H9 (cell line): ENCODE measurements at regions not wholly inside any gene's neighbourhood (a gene's known extent, or its start where the extent isn't known, plus 50 kb on each side); places are given as distances from the start of the nearest gene placed in this dataset.

Source experiments
- DNase-seq: peaks from one replicate; pipeline ENCODE4 v3.0.0-alpha.2; 2017
- H2AFZ ChIP-seq: one replicate; pipeline ENCODE4 v1.6.1; 2013; ENCODE audit warnings: mild to moderate bottlenecking, low read length, control low read depth, moderate library complexity
- H2AK5ac ChIP-seq: 2 replicates; pipeline ENCODE4 v1.6.1; 2013; ENCODE audit warnings: low read length, control low read depth, mixed read lengths; ENCODE audit not compliant: insufficient read length
- H2BK120ac ChIP-seq: one replicate; pipeline ENCODE4 v1.6.1; 2013; ENCODE audit warnings: low read depth, mild to moderate bottlenecking, low read length, control low read depth, inconsistent platforms; ENCODE audit not compliant: poor library complexity, severe bottlenecking
- H2BK12ac ChIP-seq: 2 replicates; pipeline ENCODE4 v1.6.1; 2013; ENCODE audit warnings: low read length, control low read depth, mixed read lengths, low read depth; ENCODE audit not compliant: insufficient read length
- H2BK15ac ChIP-seq: 2 replicates; pipeline ENCODE4 v1.6.1; 2013; ENCODE audit warnings: low read depth, low read length, control low read depth
- H2BK20ac ChIP-seq: one replicate; pipeline ENCODE4 v1.6.1; 2013; ENCODE audit warnings: low read depth, mild to moderate bottlenecking, low read length, control low read depth, inconsistent platforms; ENCODE audit not compliant: poor library complexity, severe bottlenecking
- H2BK5ac ChIP-seq: 2 replicates; pipeline ENCODE4 v1.6.1; 2013; ENCODE audit warnings: low read length, control low read depth, mixed read lengths; ENCODE audit not compliant: insufficient read length
- H3K14ac ChIP-seq: 2 replicates; pipeline ENCODE4 v1.6.1; 2013; ENCODE audit warnings: low read length, control low read depth; ENCODE audit not compliant: insufficient read depth
- H3K18ac ChIP-seq: 2 replicates; pipeline ENCODE4 v1.6.1; 2013; ENCODE audit warnings: low read depth, mild to moderate bottlenecking, mixed read lengths, low read length, control low read depth; ENCODE audit not compliant: insufficient read length
- H3K23ac ChIP-seq: 2 replicates; pipeline ENCODE4 v1.6.1; 2013; ENCODE audit warnings: low read length, control low read depth, mixed read lengths, low read depth; ENCODE audit not compliant: insufficient read length
- H3K23me2 ChIP-seq: 2 replicates; pipeline ENCODE4 v1.6.1; 2013; ENCODE audit warnings: low read depth, mild to moderate bottlenecking, mixed read lengths, low read length, control low read depth; ENCODE audit not compliant: insufficient read length, poor library complexity, severe bottlenecking
- H3K27ac ChIP-seq: 2 replicates; pipeline ENCODE4 v1.5.1; 2013; ENCODE audit warnings: low read length, control low read depth, mixed read lengths, low read depth; ENCODE audit not compliant: insufficient read length
- H3K27me3 ChIP-seq: 2 replicates; pipeline ENCODE4 v1.6.1; 2013; ENCODE audit warnings: low read length, control low read depth, inconsistent platforms; ENCODE audit not compliant: insufficient read depth
- H3K4ac ChIP-seq: 2 replicates; pipeline ENCODE4 v1.6.1; 2013; ENCODE audit warnings: low read depth, mild to moderate bottlenecking, control low read depth, inconsistent platforms, low read length, moderate library complexity
- H3K4me1 ChIP-seq: 2 replicates; pipeline ENCODE4 v1.6.1; 2013; ENCODE audit warnings: low read length, control low read depth, inconsistent platforms; ENCODE audit not compliant: insufficient read depth
- H3K4me2 ChIP-seq: 2 replicates; pipeline ENCODE4 v1.6.1; 2013; ENCODE audit warnings: low read length, control low read depth, mixed read lengths; ENCODE audit not compliant: insufficient read length, insufficient read depth
- H3K56ac ChIP-seq: 2 replicates; pipeline ENCODE4 v1.6.1; 2013; ENCODE audit warnings: low read depth, mild to moderate bottlenecking, mixed read lengths, low read length, control low read depth; ENCODE audit not compliant: insufficient read length
- H3K79me1 ChIP-seq: 2 replicates; pipeline ENCODE4 v1.6.1; 2013; ENCODE audit warnings: low read depth, mild to moderate bottlenecking, moderate library complexity, low read length, control low read depth, inconsistent platforms; ENCODE audit not compliant: insufficient read depth, poor library complexity, severe bottlenecking
- H3K79me2 ChIP-seq: 2 replicates; pipeline ENCODE4 v1.6.1; 2013; ENCODE audit warnings: low read length, control low read depth, inconsistent platforms; ENCODE audit not compliant: insufficient read depth
- H3K9ac ChIP-seq: 2 replicates; pipeline ENCODE4 v1.6.1; 2013; ENCODE audit warnings: low read length, control low read depth, mixed read lengths; ENCODE audit not compliant: insufficient read length; ENCODE audit errors: extremely low read depth
- H3K9me3 ChIP-seq: one replicate; pipeline ENCODE4 v1.6.1; 2013; ENCODE audit warnings: low read depth, low read length, inconsistent platforms; ENCODE audit not compliant: control insufficient read depth
- H3T11ph ChIP-seq: one replicate; pipeline ENCODE4 v1.6.1; 2013; ENCODE audit warnings: mild to moderate bottlenecking, low read length, control low read depth, inconsistent platforms
- H4K20me1 ChIP-seq: one replicate; pipeline ENCODE4 v1.6.1; 2013; ENCODE audit not compliant: control insufficient read depth, insufficient read length, insufficient read depth
- H4K5ac ChIP-seq: 2 replicates; pipeline ENCODE4 v1.6.1; 2013; ENCODE audit warnings: low read depth, mild to moderate bottlenecking, mixed read lengths, low read length, control low read depth; ENCODE audit not compliant: insufficient read length
- H4K8ac ChIP-seq: replicated peaks from 2 replicates; pipeline ENCODE4 v1.6.1; 2013; ENCODE audit warnings: low read length, control low read depth, mixed read lengths, low read depth; ENCODE audit not compliant: insufficient read length
- H4K91ac ChIP-seq: 2 replicates; pipeline ENCODE4 v1.6.1; 2013; ENCODE audit warnings: low read depth, mild to moderate bottlenecking, moderate library complexity, mixed read lengths, low read length, control low read depth; ENCODE audit not compliant: insufficient read length
- H3K27ac Mint-ChIP-seq, 3 experiments: 2 replicates in 2 of 3; 3 replicates in 1 of 3; pipeline ENCODE4 v1.8.0; 2020 to 2021; ENCODE audit warnings: mixed read lengths in 3 of 3, mild to moderate bottlenecking in 1 of 3, moderate library complexity in 1 of 3
- H3K27me3 Mint-ChIP-seq: 2 replicates; pipeline ENCODE4 v1.8.0; 2021; ENCODE audit warnings: low read depth, mild to moderate bottlenecking, moderate library complexity, mixed read lengths
- H3K36me3 Mint-ChIP-seq, 3 experiments: 2 replicates in 2 of 3; 3 replicates in 1 of 3; pipeline ENCODE4 v1.8.0; 2020 to 2021; ENCODE audit warnings: low read depth in 3 of 3, mixed read lengths in 3 of 3; ENCODE audit not compliant: insufficient read depth in 1 of 3
- H3K4me1 Mint-ChIP-seq, 2 experiments: 2 replicates each; pipeline ENCODE4 v1.8.0; 2020; ENCODE audit warnings: mixed read lengths in 2 of 2
- H3K4me3 Mint-ChIP-seq, 2 experiments: 2 replicates in 1 of 2; 3 replicates in 1 of 2; pipeline ENCODE4 v1.8.0; 2020 to 2021; ENCODE audit warnings: mild to moderate bottlenecking in 2 of 2, mixed read lengths in 2 of 2, moderate library complexity in 1 of 2
- H3K9me3 Mint-ChIP-seq, 2 experiments: 2 replicates in 1 of 2; 3 replicates in 1 of 2; pipeline ENCODE4 v1.8.0; 2020; ENCODE audit warnings: mild to moderate bottlenecking in 2 of 2, mixed read lengths in 2 of 2, moderate library complexity in 1 of 2
- CTCF ChIP-seq: fragments of 200-600 bp; sonication (generic); conservative IDR thresholded peaks from 3 replicates; pipeline ENCODE4 v1.8.0; 2021; ENCODE audit warnings: antibody characterized with exemption, mild to moderate bottlenecking
- WGBS: extraction: QIAGEN DNeasy Blood & Tissue Kit; methylation state at CpG from one replicate; pipeline ENCODE4 v1.1.7; 2013; ENCODE audit warnings: missing lambda C conversion rate, low lambda C conversion rate, mixed read lengths; ENCODE audit not compliant: insufficient read length; ENCODE audit errors: extremely low coverage; 5-methylcytosine and 5-hydroxymethylcytosine counted together

DNA sequence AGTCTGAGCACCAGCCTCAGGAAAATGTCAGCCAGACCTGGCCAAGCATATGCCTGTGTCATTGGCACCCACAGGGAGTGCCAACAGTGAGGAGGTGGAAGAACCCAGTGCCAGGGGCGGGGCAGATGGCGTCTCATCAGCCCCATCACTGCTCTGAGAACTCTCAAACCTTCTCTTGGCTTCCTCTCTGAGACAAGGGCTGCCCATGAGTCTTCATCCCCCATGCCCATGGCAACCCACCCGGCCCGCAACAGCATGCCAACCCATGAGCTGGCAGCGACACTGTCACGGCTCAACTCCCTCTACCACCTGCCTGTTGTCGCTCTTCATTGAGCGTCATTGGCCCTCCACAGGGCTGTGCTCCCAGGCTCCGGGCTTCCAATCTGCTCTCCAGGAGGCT lies 340.5 kb downstream of the BUD13 start:
- no CpG with 5 or more reads among the region's 9 CpGs for WGBS
- peaks cover 34 to 40% of the 10 kb centered on the region in 2 experiments for H3K4me1 Mint-ChIP-seq

More for the DNA sequence above, 340.5 kb downstream of the BUD13 start:
- TF ChIP-seq CTCF: no peak
- no peaks in the 10 kb centered on the region for H3K9me3 ChIP-seq
- H3K4me2 ChIP-seq: no peak overlapping the region
- no peak overlapping the region for H3T11ph ChIP-seq
- no peaks in the 10 kb centered on the region for H3K23me2 ChIP-seq
- H3K9ac ChIP-seq: no peak overlapping the region
- H4K91ac ChIP-seq: no peak overlapping the region
- no peak for DNase-seq
- H2BK12ac ChIP-seq: no peak overlapping the region
- no peak overlapping the region for H3K27ac ChIP-seq
- no peak overlapping the region for H2BK5ac ChIP-seq
- H3K23ac ChIP-seq: no peak overlapping the region
- no peaks in the 10 kb centered on the region for H3K79me1 ChIP-seq
- H4K8ac ChIP-seq: no peak overlapping the region
- no peaks in the 10 kb centered on the region; the same call in 1 of the 2 replicates for H3K79me2 ChIP-seq
- no peak overlapping the region for H2AK5ac ChIP-seq
- H3K18ac ChIP-seq: no peak overlapping the region
- no peak overlapping the region for H3K4ac ChIP-seq
- Mint-ChIP-seq H3K9me3 (no peaks in the 10 kb centered on the region), H3K4me3 (no peak overlapping the region), H3K27me3 (peaks cover 2% of the 10 kb centered on the region; the same call in 1 of the 2 replicates), H3K36me3 (peaks cover 0 to 10% (median 6%) of the 10 kb centered on the region in 3 experiments; a peak in 5 of 7 replicates), H3K27ac (no peak overlapping the region; a peak in 1 of 7 replicates)
- H3K4me1 ChIP-seq: peaks cover 7% of the 10 kb centered on the region; the same call in 1 of the 2 replicates
- no peaks in the 10 kb centered on the region for H4K20me1 ChIP-seq
- H2AFZ ChIP-seq: no peak overlapping the region
- H2BK120ac ChIP-seq: no peak overlapping the region
- H3K56ac ChIP-seq: no peak overlapping the region
- H3K14ac ChIP-seq: no peak overlapping the region
- no peaks in the 10 kb centered on the region for H3K27me3 ChIP-seq
- no peak overlapping the region for H2BK20ac ChIP-seq
- H2BK15ac ChIP-seq: no peak overlapping the region
- H4K5ac ChIP-seq: no peak overlapping the region
